BJ (cell line): ENCODE measurements at regions not wholly inside any gene's neighbourhood (a gene's known extent, or its start where the extent isn't known, plus 50 kb on each side); places are given as distances from the start of the nearest gene placed in this dataset.

Source experiments
- CTCF ChIA-PET: fragments of 350-600 bp; formaldehyde crosslinking; extraction: SDS; loops from one replicate; lab custom pipeline; 2021; ENCODE audit warnings: antibody characterized with exemption, inconsistent platforms; lab: Yijun Ruan, JAX
- POLR2A ChIA-PET: fragments of 300-600 bp; sonication (Branson Sonifier 250); formaldehyde crosslinking; extraction: SDS; loops from one replicate; lab custom pipeline; 2021; ENCODE audit warnings: antibody characterized with exemption; lab: Charles Lee
- DNase-seq: peaks from one replicate; pipeline ENCODE4 v3.0.0-alpha.2; 2011; ENCODE audit warnings: low read depth
- H3K27me3 ChIP-seq: 2 replicates; pipeline ENCODE4 v1.6.0; 2011; ENCODE audit warnings: low read length; ENCODE audit not compliant: control insufficient read depth, insufficient read depth
- H3K36me3 ChIP-seq: 2 replicates; pipeline ENCODE4 v1.5.1; 2011; ENCODE audit warnings: low read length; ENCODE audit not compliant: control insufficient read depth, insufficient read depth
- H3K4me3 ChIP-seq: 2 replicates; pipeline ENCODE4 v1.5.1; 2011; ENCODE audit warnings: low read depth, mild to moderate bottlenecking, control low read depth, low read length
- TF ChIP-seq, protein P1 (sequence below): IDR thresholded peaks from 2 replicates; pipeline ENCODE4 v1.5.1; 2011; ENCODE audit warnings: low read depth, mild to moderate bottlenecking, control low read depth, inconsistent platforms, low read length, moderate library complexity; ENCODE audit not compliant: insufficient read depth

DNA sequence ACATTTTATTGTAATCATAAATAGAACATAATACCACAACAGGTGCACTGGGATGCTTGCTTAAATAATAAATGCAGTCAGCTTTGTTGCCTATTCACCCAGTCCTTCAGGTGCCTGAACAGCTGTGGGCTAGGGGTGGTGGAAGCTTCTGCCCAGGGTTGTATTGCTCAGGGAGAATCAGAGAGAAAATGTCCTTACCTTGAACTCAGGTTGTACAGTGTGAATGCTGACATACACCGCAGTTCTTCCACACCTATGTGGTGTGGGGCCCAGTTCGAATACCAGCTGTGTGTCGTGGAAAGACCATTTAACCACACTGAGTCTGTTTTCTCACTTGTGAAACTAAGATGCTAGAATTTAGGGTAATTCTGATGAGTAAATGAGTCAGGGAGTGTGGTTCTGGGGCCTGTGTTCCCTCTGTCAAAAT, 115.7 kb upstream of the ATP1A1 start:
- H3K36me3 ChIP-seq = no peaks in the 10 kb centered on the region
- no peak overlapping the region for H3K4me3 ChIP-seq
- ChIA-PET CTCF (no interaction called here), POLR2A (no interaction called here)
- no peak for DNase-seq
- TF ChIP-seq, protein P1, sequence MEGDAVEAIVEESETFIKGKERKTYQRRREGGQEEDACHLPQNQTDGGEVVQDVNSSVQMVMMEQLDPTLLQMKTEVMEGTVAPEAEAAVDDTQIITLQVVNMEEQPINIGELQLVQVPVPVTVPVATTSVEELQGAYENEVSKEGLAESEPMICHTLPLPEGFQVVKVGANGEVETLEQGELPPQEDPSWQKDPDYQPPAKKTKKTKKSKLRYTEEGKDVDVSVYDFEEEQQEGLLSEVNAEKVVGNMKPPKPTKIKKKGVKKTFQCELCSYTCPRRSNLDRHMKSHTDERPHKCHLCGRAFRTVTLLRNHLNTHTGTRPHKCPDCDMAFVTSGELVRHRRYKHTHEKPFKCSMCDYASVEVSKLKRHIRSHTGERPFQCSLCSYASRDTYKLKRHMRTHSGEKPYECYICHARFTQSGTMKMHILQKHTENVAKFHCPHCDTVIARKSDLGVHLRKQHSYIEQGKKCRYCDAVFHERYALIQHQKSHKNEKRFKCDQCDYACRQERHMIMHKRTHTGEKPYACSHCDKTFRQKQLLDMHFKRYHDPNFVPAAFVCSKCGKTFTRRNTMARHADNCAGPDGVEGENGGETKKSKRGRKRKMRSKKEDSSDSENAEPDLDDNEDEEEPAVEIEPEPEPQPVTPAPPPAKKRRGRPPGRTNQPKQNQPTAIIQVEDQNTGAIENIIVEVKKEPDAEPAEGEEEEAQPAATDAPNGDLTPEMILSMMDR = no peak
- no peaks in the 10 kb centered on the region; the same call in 1 of the 2 replicates for H3K27me3 ChIP-seq

DNA sequence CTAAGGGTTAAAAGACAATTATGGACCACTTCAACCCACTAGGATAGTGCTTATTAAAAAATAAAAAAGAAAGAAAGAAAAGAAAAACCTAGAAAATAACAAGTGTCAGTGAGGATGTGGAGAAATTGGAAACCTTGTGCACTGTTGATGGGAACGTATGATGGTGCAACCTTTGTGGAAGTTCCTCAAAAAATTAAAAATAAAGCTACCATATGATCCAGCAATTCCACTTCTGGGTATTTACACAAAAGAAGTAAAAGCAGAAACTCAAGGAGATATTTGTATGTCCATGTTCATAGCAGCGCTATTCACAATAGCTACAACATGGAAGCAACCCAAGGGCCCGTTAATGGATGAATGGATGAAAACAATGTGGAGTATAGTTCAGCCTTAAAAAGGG, 115.2 kb upstream of the ATP1A1 start:
- POLR2A ChIA-PET = no interaction called here
- DNase-seq = no peak

DNA sequence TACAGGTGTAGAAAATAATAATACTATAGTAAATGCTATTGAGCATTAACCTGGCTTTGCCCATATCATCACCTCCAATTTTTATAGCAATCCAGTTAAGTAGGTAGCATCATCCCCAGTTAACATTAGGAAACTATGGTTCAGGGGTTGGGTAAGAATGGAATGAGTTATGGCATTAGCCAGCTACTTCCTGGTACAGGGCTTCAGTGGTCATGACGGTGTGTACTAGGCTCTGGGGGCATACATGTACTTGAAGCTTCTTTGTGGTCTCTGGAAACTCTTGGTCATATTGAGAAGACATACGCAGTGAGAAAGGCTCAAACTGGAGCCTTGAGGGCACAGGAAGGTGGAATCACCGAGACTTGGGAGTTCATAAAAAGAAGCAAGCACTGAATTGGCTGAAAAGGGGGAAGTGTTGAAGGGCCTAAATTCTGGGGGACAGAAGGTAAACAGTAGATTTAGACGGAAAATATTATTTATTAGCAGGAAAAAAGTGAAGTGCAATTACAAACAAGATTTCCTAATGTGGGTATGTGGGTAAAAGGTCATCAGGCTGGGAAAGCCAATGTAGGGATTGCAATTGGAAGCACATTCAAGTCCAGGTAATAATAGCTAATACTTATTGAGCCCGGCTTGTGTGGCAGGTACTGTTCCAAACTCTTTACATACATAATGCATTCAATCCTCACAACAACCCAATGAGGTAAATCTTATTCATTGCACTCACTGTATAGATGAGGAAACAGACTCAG, 114.2 kb upstream of the ATP1A1 start:
- CTCF ChIA-PET = interaction anchor here (0.6 kb wide), 1 partner anchor 65 kb away, joined by 3 read pairs; no protein-coding TSS in a partner anchor
- H3K27me3 ChIP-seq = no peaks in the 10 kb centered on the region; the same call in 1 of the 2 replicates
- no peak overlapping the region for H3K4me3 ChIP-seq
- H3K36me3 ChIP-seq = no peaks in the 10 kb centered on the region
- TF ChIP-seq, protein P1 = no peak
- DNase-seq = no peak
- POLR2A ChIA-PET = no interaction called here

More for the DNA sequence above, 115.2 kb upstream of the ATP1A1 start:
- Histone ChIP-seq H3K4me3 (no peak overlapping the region), H3K36me3 (no peaks in the 10 kb centered on the region), H3K27me3 (no peaks in the 10 kb centered on the region; the same call in 1 of the 2 replicates)
- CTCF ChIA-PET = no interaction called here
- TF ChIP-seq, protein P1 = no peak

DNA sequence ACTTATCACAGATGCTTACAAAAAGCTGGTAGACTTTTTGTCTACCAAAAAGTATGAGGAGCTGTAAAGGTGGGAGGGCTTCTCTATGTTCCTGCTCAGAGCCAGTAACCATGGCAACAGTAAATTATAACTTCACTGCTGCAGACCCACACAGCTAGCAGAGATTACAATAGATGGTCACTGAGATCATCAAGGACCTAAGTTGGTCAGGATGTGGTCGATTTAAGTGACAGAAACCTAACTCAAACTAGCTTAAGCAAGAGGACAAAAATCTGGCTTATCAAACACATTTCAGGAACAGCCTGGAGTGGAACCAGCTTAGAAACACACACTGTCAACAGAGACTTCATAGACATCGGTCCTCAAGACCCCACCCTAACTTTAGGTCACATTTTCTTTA, 113.4 kb upstream of the ATP1A1 start:
- TF ChIP-seq, protein P1 = no peak
- POLR2A ChIA-PET = no interaction called here
- H3K36me3 ChIP-seq = no peaks in the 10 kb centered on the region
- CTCF ChIA-PET = interaction anchor here (0.6 kb wide), 1 partner anchor 64 kb away, joined by 3 read pairs; no protein-coding TSS in a partner anchor
- H3K27me3 ChIP-seq = no peaks in the 10 kb centered on the region; the same call in 1 of the 2 replicates
- no peak overlapping the region for H3K4me3 ChIP-seq
- no peak for DNase-seq

DNA sequence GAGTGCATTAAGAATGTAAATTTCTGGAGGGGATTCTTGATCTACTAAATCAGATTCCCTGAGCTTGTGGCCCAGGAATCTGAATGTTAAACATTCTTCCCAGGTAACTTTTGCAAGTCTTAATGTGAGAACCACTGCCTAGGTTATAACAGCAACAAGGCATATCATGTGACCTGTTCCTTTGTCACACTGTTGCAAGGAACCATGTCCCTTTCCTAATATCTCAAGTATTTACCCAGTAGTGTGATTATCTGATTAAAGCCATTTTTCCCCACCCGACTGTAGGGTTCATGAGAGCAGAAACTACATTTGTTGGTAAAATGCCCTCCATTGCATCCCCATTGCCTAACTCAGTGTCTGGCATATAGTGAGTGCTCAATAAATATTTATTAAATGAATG, 112.9 kb upstream of the ATP1A1 start:
- Histone ChIP-seq H3K27me3 (no peaks in the 10 kb centered on the region; the same call in 1 of the 2 replicates), H3K36me3 (no peaks in the 10 kb centered on the region), H3K4me3 (no peak overlapping the region)
- DNase-seq = no peak
- POLR2A ChIA-PET = no interaction called here
- TF ChIP-seq, protein P1 = no peak
- CTCF ChIA-PET = no interaction called here
